OCI-LY7 (cell line): ENCODE measurements at regions not wholly inside any gene's neighbourhood (a gene's known extent, or its start where the extent isn't known, plus 50 kb on each side); places are given as distances from the start of the nearest gene placed in this dataset.

Source experiments
- BruUV-seq: library from RNA; stranded (reverse); fragments of 400-500 nt; replicated peaks from 2 replicates; lab custom pipeline; 2021; lab: Mats Ljungman, UMichigan
- CTCF ChIA-PET: fragments of 300-600 bp; sonication (Branson Sonifier 250); formaldehyde crosslinking; loops from one replicate; lab custom pipeline; 2022; ENCODE audit warnings: antibody characterized with exemption; ENCODE audit not compliant: unreplicated experiment; lab: Charles Lee
- POLR2A ChIA-PET: fragments of 300-600 bp; sonication (Branson Sonifier 250); formaldehyde crosslinking; loops from one replicate; lab custom pipeline; 2022; ENCODE audit warnings: antibody characterized with exemption; lab: Charles Lee
- DNase-seq: peaks from one replicate; pipeline ENCODE4 v3.0.0-alpha.2; 2015; ENCODE audit warnings: low spot score
- H2AFZ ChIP-seq: fragments of 200-600 bp; sonication (generic), shearing (Covaris generic); 2 replicates; pipeline ENCODE4 v1.6.1; 2014; ENCODE audit warnings: mild to moderate bottlenecking, antibody characterized with exemption, low read length, moderate library complexity
- H3K27ac ChIP-seq: fragments of 200-600 bp; sonication (generic); 2 replicates; pipeline ENCODE4 v1.5.1; 2014; ENCODE audit warnings: mixed run types, low read depth, mild to moderate bottlenecking, moderate library complexity, low read length, inconsistent platforms; ENCODE audit not compliant: poor library complexity, severe bottlenecking
- H3K36me3 ChIP-seq: fragments of 200-600 bp; sonication (generic); 2 replicates; pipeline ENCODE4 v1.6.1; 2014; ENCODE audit warnings: mild to moderate bottlenecking, antibody characterized with exemption, low read length, moderate library complexity, mixed read lengths; ENCODE audit not compliant: insufficient read depth
- H3K4me1 ChIP-seq: fragments of 200-600 bp; sonication (generic); 2 replicates; pipeline ENCODE4 v1.5.1; 2014; ENCODE audit warnings: mild to moderate bottlenecking, low read length; ENCODE audit not compliant: insufficient read depth, poor library complexity, severe bottlenecking
- H3K4me2 ChIP-seq: fragments of 200-600 bp; sonication (generic); 2 replicates; pipeline ENCODE4 v1.6.1; 2014; ENCODE audit warnings: mild to moderate bottlenecking, low read length
- H3K4me3 ChIP-seq: fragments of 200-600 bp; sonication (generic); 2 replicates; pipeline ENCODE4 v1.5.1; 2014; ENCODE audit warnings: mild to moderate bottlenecking, low read depth, low read length; ENCODE audit not compliant: poor library complexity, severe bottlenecking
- H3K79me2 ChIP-seq: fragments of 200-600 bp; sonication (generic); 2 replicates; pipeline ENCODE4 v1.6.1; 2016; ENCODE audit warnings: low read depth, mild to moderate bottlenecking, low read length, moderate library complexity, mixed read lengths; ENCODE audit not compliant: insufficient read depth
- H3K9me2 ChIP-seq: fragments of 200-600 bp; sonication (generic); 2 replicates; pipeline ENCODE4 v1.6.1; 2016; ENCODE audit warnings: mild to moderate bottlenecking, low read length, mixed read lengths; ENCODE audit not compliant: insufficient read depth
- H3K9me3 ChIP-seq: fragments of 200-600 bp; sonication (generic); 2 replicates; pipeline ENCODE4 v1.6.1; 2014; ENCODE audit warnings: mild to moderate bottlenecking, mixed run types, low read length, mixed read lengths
- H4K20me1 ChIP-seq: fragments of 200-600 bp; sonication (generic); 2 replicates; pipeline ENCODE4 v1.6.1; 2014; ENCODE audit warnings: mild to moderate bottlenecking, antibody characterized with exemption, low read length, moderate library complexity, mixed read lengths; ENCODE audit not compliant: insufficient read depth
- EZH2phosphoT487 ChIP-seq: fragments of 200-600 bp; sonication (generic); IDR thresholded peaks from 2 replicates; pipeline ENCODE4 v1.6.1; 2018; ENCODE audit warnings: low read depth, borderline replicate concordance, mild to moderate bottlenecking, mixed run types, antibody characterized with exemption, low read length, moderate library complexity, mixed read lengths
- intact Hi-C: fragments of 100-400 bp; cut with micrococcal nuclease; formaldehyde crosslinking; loops from one replicate; pipeline ENCODE4 v1.10.0; 2022; ENCODE audit not compliant: unreplicated experiment
- TF ChIP-seq, protein P1 (sequence below): fragments of 200-600 bp; sonication (generic); conservative IDR thresholded peaks from 2 replicates; pipeline ENCODE4 v1.5.1; 2014; ENCODE audit warnings: mild to moderate bottlenecking, antibody characterized with exemption, low read length, moderate library complexity, mixed read lengths

GRCh38 chr6:143608906-143609305 lies 68.9 kb upstream of the PHACTR2 start:
- no peak overlapping the region for H3K4me3 ChIP-seq
- no peaks in the 10 kb centered on the region for H3K4me1 ChIP-seq
- no peak for DNase-seq
- H3K9me2 ChIP-seq = no peaks in the 10 kb centered on the region
- H3K4me2 ChIP-seq = no peak overlapping the region
- H2AFZ ChIP-seq = no peak overlapping the region
- ChIA-PET CTCF (no interaction called here), POLR2A (interaction anchor here (0.5 to 1.6 kb wide), 4 partner anchors 11 to 1830 kb away, joined by 3 to 8 read pairs (median 4); no protein-coding TSS in a partner anchor)
- no TSS peak for BruUV-seq
- intact Hi-C loops = no loop called here
- no peaks in the 10 kb centered on the region for H3K36me3 ChIP-seq
- H3K9me3 ChIP-seq = no peaks in the 10 kb centered on the region
- no peaks in the 10 kb centered on the region for H4K20me1 ChIP-seq
- no peaks in the 10 kb centered on the region for H3K79me2 ChIP-seq
- no peak overlapping the region for H3K27ac ChIP-seq
- TF ChIP-seq, protein P1, sequence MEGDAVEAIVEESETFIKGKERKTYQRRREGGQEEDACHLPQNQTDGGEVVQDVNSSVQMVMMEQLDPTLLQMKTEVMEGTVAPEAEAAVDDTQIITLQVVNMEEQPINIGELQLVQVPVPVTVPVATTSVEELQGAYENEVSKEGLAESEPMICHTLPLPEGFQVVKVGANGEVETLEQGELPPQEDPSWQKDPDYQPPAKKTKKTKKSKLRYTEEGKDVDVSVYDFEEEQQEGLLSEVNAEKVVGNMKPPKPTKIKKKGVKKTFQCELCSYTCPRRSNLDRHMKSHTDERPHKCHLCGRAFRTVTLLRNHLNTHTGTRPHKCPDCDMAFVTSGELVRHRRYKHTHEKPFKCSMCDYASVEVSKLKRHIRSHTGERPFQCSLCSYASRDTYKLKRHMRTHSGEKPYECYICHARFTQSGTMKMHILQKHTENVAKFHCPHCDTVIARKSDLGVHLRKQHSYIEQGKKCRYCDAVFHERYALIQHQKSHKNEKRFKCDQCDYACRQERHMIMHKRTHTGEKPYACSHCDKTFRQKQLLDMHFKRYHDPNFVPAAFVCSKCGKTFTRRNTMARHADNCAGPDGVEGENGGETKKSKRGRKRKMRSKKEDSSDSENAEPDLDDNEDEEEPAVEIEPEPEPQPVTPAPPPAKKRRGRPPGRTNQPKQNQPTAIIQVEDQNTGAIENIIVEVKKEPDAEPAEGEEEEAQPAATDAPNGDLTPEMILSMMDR = no peak
- TF ChIP-seq EZH2phosphoT487 = no peak

DNA sequence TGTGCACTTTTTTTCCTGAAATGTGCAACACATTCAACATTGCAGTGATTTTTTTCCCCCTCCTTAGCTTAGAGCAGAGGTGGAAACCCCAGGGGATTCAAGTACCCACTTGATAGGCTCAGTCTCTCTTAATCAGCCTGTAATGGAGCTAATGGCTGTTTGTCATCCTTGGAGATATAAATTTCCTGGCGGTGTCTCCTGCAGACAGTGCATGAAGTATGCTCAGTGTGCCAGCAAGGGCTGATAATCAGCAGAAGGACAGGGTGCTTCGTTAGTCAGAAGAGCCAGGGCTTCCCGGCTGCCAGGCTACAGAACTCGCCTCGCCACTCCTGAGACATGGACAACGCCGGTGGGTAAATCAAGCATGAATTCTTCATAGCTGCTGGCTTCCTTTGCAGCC lies 69.8 kb upstream of the PHACTR2 start:
- Histone ChIP-seq H4K20me1 (no peaks in the 10 kb centered on the region), H3K79me2 (no peaks in the 10 kb centered on the region), H2AFZ (no peak overlapping the region), H3K9me3 (no peaks in the 10 kb centered on the region), H3K4me2 (no peak overlapping the region), H3K36me3 (no peaks in the 10 kb centered on the region), H3K4me1 (no peaks in the 10 kb centered on the region), H3K4me3 (no peak overlapping the region), H3K9me2 (no peaks in the 10 kb centered on the region), H3K27ac (no peak overlapping the region)
- ChIA-PET POLR2A (interaction anchor here (0.6 to 1.6 kb wide), 3 partner anchors 13 to 943 kb away, joined by 3 read pairs; no protein-coding TSS in a partner anchor), CTCF (no interaction called here)
- TF ChIP-seq, protein P1 = no peak
- no peak for TF ChIP-seq EZH2phosphoT487
- BruUV-seq = no TSS peak
- intact Hi-C loops = no loop called here
- DNase-seq = no peak

DNA sequence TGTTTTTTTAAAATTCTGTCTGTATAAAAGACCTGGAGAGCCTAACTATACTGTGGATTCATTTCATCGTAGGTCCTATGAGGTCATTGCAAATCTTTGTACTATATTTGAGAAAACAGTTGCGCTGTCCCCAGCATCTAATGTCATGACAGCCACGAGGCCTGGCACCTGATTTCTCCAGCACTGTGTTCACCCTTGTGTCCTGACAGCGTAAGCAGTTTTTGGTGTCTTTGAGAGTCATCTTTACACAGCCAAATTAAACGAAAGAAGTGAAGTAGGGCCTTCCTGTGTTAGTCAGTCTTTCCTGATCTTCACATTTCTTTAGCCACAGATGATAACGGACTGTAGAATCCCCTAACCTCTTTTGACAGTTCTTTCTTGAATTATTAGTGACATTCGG lies 70.6 kb upstream of the PHACTR2 start:
- Histone ChIP-seq H3K4me3 (no peak overlapping the region), H3K79me2 (no peaks in the 10 kb centered on the region), H3K4me2 (no peak overlapping the region), H3K36me3 (no peaks in the 10 kb centered on the region), H3K4me1 (no peaks in the 10 kb centered on the region), H2AFZ (no peak overlapping the region), H4K20me1 (no peaks in the 10 kb centered on the region), H3K9me3 (no peaks in the 10 kb centered on the region), H3K9me2 (no peaks in the 10 kb centered on the region), H3K27ac (no peak overlapping the region)
- BruUV-seq = no TSS peak
- intact Hi-C loops = no loop called here
- TF ChIP-seq, protein P1 = no peak
- POLR2A ChIA-PET = interaction anchor here (0.7 to 0.8 kb wide), 2 partner anchors 105 to 283 kb away, joined by 3 to 8 read pairs; no protein-coding TSS in a partner anchor
- CTCF ChIA-PET = no interaction called here
- no peak for DNase-seq
